GM10266 (cell line): ENCODE measurements at regions not wholly inside any gene's neighbourhood (a gene's known extent, or its start where the extent isn't known, plus 50 kb on each side); places are given as distances from the start of the nearest gene placed in this dataset.

Experiments used
- DNase-seq: peaks from one replicate; pipeline ENCODE4 v3.0.0; 2012; ENCODE audit errors: extremely low spot score
- TF ChIP-seq, protein P1 (sequence below): IDR thresholded peaks from 2 replicates; pipeline ENCODE4 v1.5.1; 2012; ENCODE audit warnings: mild to moderate bottlenecking, low read depth; ENCODE audit not compliant: control insufficient read depth, insufficient read depth; ENCODE audit errors: missing control alignments

DNA sequence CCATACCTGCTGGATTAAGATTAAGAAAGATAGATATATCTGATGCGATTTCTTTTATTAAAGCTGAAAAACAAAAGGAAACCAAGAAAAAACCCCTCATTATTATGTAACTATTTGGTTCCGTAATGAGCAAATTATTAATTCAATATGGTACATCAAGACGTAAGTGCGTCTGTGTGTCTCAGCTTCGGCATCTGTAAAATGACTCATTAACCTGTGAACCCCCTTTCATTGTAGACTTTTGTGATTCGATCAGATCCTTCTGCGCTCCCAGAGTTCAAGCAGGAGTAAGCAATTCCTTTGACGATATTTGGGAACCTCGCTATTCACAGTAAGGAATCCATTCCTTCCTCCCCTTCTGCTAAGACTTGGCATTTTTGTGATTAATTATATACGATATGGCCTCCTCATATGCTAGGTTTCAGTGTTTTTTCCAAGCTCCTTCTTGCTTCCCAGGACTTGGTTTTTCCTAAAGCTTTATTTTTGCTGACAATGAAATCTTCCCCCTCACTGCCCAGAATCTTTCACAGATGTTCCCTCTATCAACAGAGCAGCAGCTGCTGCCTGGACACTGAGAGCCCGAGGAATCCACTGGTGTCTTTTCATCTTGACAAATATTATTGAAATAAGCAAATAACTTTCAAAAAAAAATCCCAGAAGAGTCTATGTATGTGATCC lies 171.7 kb upstream of the CELF2 start:
- TF ChIP-seq, protein P1, sequence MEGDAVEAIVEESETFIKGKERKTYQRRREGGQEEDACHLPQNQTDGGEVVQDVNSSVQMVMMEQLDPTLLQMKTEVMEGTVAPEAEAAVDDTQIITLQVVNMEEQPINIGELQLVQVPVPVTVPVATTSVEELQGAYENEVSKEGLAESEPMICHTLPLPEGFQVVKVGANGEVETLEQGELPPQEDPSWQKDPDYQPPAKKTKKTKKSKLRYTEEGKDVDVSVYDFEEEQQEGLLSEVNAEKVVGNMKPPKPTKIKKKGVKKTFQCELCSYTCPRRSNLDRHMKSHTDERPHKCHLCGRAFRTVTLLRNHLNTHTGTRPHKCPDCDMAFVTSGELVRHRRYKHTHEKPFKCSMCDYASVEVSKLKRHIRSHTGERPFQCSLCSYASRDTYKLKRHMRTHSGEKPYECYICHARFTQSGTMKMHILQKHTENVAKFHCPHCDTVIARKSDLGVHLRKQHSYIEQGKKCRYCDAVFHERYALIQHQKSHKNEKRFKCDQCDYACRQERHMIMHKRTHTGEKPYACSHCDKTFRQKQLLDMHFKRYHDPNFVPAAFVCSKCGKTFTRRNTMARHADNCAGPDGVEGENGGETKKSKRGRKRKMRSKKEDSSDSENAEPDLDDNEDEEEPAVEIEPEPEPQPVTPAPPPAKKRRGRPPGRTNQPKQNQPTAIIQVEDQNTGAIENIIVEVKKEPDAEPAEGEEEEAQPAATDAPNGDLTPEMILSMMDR, result no peak
- DNase-seq, result no peak

DNA sequence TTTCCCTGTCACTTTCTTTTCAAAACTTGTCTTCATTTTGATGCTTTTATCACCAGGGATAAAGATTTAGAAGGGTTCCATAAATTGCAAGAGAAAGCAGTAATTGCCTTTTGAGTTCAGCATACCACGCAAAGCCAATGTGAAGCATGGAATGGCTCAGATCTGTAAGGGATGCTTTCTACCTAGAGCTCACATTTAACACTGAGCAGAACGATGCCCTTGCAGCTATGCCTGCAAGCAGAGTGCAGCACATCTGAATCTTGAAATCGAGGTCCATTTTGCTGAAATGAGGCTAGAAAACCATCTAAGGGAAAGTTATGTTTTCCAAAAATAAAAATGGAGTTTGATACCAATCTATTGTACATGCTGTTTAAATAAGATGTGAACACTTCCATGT lies 171.2 kb upstream of the CELF2 start:
- TF ChIP-seq, protein P1, result no peak
- no peak for DNase-seq

DNA sequence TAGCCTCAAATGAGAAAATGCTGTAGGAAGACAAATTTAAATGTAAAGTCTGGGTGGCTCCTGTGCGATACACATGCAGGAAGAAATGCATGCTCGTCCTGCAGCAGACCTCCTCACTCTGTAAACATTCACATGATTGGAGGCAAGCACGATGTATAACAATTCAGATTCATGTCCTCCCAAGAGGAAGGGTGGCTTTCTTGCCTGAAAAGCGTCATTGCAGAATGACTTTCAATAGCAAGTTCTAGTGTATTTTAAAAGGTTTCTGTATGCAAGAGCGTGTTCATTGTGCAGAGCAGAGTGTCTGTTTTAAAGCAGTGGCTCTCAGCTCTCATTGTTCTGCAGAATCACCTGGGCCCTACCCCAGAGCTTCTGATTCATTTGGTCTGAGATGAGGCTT lies 170.3 kb upstream of the CELF2 start:
- TF ChIP-seq, protein P1, result no peak
- DNase-seq, result no peak

DNA sequence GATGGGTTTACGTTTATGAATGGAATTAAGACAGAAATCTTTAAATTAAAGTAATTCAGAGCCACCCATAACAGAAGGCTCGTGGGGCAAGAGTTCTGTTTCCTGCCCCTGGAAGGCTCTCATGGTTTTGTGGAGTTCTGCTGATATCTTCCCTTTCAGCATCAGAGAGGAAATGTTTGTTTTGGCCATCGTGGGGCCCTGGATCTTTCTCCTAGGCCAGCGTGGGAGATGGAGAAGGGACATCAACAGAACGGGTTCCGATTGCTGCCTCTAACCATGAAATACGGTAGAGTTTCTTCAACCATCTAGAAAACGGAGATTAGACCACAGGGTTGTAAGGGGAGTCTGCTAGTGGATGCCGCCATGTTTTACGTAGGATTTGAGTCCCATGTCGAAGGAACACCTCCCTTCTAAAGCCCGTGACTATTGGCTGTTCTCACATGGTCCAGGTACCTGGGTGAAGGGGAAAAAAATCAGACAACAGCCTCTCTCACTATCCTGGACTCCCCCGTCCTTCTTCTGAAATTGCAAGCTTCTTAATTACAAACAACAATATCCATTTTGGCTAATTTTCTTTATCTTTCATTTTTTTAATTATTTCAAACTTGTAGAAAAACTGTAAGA lies 169.1 kb upstream of the CELF2 start:
- TF ChIP-seq, protein P1, result no peak
- no peak for DNase-seq

DNA sequence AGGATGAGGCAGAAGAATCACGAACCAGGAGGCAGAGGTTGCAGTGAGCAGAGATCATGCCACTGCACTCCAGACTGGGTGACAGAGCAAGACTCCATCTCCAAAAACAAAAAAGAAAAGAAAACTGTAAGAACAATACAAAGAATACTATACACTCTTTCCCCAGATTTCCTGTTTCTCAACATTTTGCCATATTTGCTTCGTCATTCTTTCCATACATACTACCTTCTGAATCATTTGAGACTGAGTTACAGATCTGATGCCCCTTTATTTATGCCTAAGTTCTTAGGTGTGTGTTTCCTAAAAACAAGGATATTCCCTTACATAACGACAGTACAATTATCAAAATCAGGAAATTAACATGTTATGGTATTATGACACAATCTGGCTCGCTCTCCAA lies 168.4 kb upstream of the CELF2 start:
- DNase-seq, result no peak
- TF ChIP-seq, protein P1, result no peak

DNA sequence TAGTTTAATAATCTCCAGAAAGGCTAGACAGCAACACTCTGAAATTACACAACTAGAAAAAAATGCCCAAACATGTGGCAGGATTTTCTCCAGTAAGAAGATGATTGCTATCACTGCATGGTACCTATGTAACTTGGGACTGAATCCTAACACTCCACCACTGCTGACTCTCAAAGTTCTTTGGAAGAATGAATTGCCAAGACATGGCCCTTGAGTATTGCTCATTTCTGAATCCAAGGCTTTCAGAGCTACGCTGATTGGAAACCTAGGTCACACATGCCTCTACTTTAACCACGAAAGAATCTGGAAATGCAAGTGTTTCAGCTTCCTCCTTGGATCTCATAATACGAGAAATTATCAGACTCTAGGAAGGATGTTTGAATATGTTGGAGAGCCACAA lies 167.5 kb upstream of the CELF2 start:
- DNase-seq, result no peak

DNA sequence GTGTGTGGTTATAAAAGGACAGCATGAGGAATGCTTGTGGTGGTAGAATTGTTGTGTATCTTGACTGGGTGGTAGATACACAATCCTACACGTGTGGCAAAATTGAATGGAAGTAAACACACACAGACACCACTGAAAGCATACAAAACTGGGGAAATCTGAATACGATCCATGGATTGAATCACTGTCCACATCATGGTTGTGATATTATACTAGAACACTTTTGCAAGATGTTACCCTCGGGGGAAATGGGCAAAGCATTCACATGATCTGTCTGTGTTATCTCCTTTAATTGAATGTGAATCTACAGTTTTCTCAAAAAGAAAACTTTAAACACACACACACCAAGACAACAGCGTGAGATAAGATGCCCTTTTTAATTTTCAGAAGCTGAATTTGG lies 165.2 kb upstream of the CELF2 start:
- TF ChIP-seq, protein P1, result no peak
- no peak for DNase-seq

More for the DNA sequence above, 167.5 kb upstream of the CELF2 start:
- TF ChIP-seq, protein P1, result no peak
